IPS-15b (cell line): ENCODE measurements at regions not wholly inside any gene's neighbourhood (a gene's known extent, or its start where the extent isn't known, plus 50 kb on each side); places are given as distances from the start of the nearest gene placed in this dataset.

Source experiments
- H3K27me3 ChIP-seq: one replicate; pipeline ENCODE4 v1.6.1; 2013; ENCODE audit warnings: low read length; ENCODE audit not compliant: control insufficient read depth, insufficient read depth
- H3K36me3 ChIP-seq: one replicate; pipeline ENCODE4 v1.6.1; 2013; ENCODE audit warnings: low read length; ENCODE audit not compliant: control insufficient read depth, insufficient read depth
- H3K4me1 ChIP-seq: one replicate; pipeline ENCODE4 v1.6.1; 2013; ENCODE audit warnings: mild to moderate bottlenecking, low read length; ENCODE audit not compliant: control insufficient read depth, insufficient read depth
- H3K4me3 ChIP-seq: one replicate; pipeline ENCODE4 v1.5.1; 2013; ENCODE audit warnings: low read depth, low read length
- H3K9ac ChIP-seq: one replicate; pipeline ENCODE4 v1.6.1; 2013; ENCODE audit warnings: low read depth, mild to moderate bottlenecking, low read length
- H3K9me3 ChIP-seq: one replicate; pipeline ENCODE4 v1.6.1; 2013; ENCODE audit warnings: mild to moderate bottlenecking, low read length; ENCODE audit not compliant: control insufficient read depth, insufficient read depth

GRCh38 chr1:54459140-54459539, 52.9 kb upstream of the SSBP3 start:
- Histone ChIP-seq H3K27me3 (peaks cover 3% of the 10 kb centered on the region), H3K36me3 (no peaks in the 10 kb centered on the region), H3K4me1 (peaks cover 8% of the 10 kb centered on the region), H3K9me3 (no peaks in the 10 kb centered on the region), H3K4me3 (no peak overlapping the region), H3K9ac (no peak overlapping the region)

GRCh38 chr1:54456921-54457529, 50.8 kb upstream of the SSBP3 start:
- Histone ChIP-seq H3K4me1 (peaks cover 3% of the 10 kb centered on the region), H3K27me3 (no peaks in the 10 kb centered on the region), H3K9ac (no peak overlapping the region), H3K36me3 (no peaks in the 10 kb centered on the region), H3K9me3 (no peaks in the 10 kb centered on the region), H3K4me3 (no peak overlapping the region)

GRCh38 chr1:54456361-54456760, 50.2 kb upstream of the SSBP3 start:
- Histone ChIP-seq H3K27me3 (no peaks in the 10 kb centered on the region), H3K9ac (no peak overlapping the region), H3K36me3 (no peaks in the 10 kb centered on the region), H3K9me3 (no peaks in the 10 kb centered on the region), H3K4me1 (peaks cover 3% of the 10 kb centered on the region), H3K4me3 (no peak overlapping the region)
